ENCODE measurements at regions not wholly inside any gene's neighbourhood (a gene's known extent, or its start where the extent isn't known, plus 50 kb on each side); places are given as distances from the start of the nearest gene placed in this dataset.

GRCh38 chr11:7858006-7858405 is 61.3 kb upstream of the OR5P2 start:
- H3K4me3 Mint-ChIP-seq (ENCODE audit: unreplicated experiment), result no peak overlapping the region
- CTCF ChIA-PET, result interaction anchor here (0.6 to 1.4 kb wide), 4 partner anchors 34 to 1632 kb away, joined by 3 to 6 read pairs (median 4); partner anchors contain the start of gene EIF3F
- H3K27me3 Mint-ChIP-seq (ENCODE audit: insufficient read depth, unreplicated experiment), result no peaks in the 10 kb centered on the region
- no peak for TF ChIP-seq CTCF (IDR thresholded peaks at IDR 0.05; ENCODE audit: unreplicated experiment)
- POLR2A ChIA-PET, result interaction anchor here (1.1 kb wide), 1 partner anchor 15 kb away, joined by 3 read pairs; no protein-coding TSS in a partner anchor
- H3K9me3 Mint-ChIP-seq (ENCODE audit: unreplicated experiment), result no peaks in the 10 kb centered on the region
- BruUV-seq (replicated peaks), result no TSS peak
- intact Hi-C loops (cut with micrococcal nuclease), result no loop called here
- no peak overlapping the region for H3K27ac Mint-ChIP-seq (ENCODE audit: low read depth, unreplicated experiment)
- peaks cover 9% of the 10 kb centered on the region for H3K4me1 Mint-ChIP-seq (ENCODE audit: insufficient read depth, unreplicated experiment)
- no peaks in the 10 kb centered on the region for H3K36me3 Mint-ChIP-seq (ENCODE audit: insufficient read depth, unreplicated experiment)
- peak; percentile 23 for DNase-seq (ENCODE audit: unreplicated experiment)

GRCh38 chr11:7851391-7851790 is 54.6 kb upstream of the OR5P2 start:
- intact Hi-C loops (cut with micrococcal nuclease), result no loop called here
- no peak overlapping the region for H3K27ac Mint-ChIP-seq (ENCODE audit: low read depth, unreplicated experiment)
- H3K4me1 Mint-ChIP-seq (ENCODE audit: insufficient read depth, unreplicated experiment), result no peaks in the 10 kb centered on the region
- DNase-seq (ENCODE audit: unreplicated experiment), result peak; percentile 18
- H3K4me3 Mint-ChIP-seq (ENCODE audit: unreplicated experiment), result no peak overlapping the region
- H3K36me3 Mint-ChIP-seq (ENCODE audit: insufficient read depth, unreplicated experiment), result no peaks in the 10 kb centered on the region
- H3K27me3 Mint-ChIP-seq (ENCODE audit: insufficient read depth, unreplicated experiment), result no peaks in the 10 kb centered on the region
- POLR2A ChIA-PET, result no interaction called here
- TF ChIP-seq CTCF (IDR thresholded peaks at IDR 0.05; ENCODE audit: unreplicated experiment), result no peak
- CTCF ChIA-PET, result interaction anchor here (0.6 to 0.9 kb wide), 2 partner anchors 101 to 182 kb away, joined by 3 to 4 read pairs; no protein-coding TSS in a partner anchor
- no peaks in the 10 kb centered on the region for H3K9me3 Mint-ChIP-seq (ENCODE audit: unreplicated experiment)
- no TSS peak for BruUV-seq (replicated peaks)

- no peak for TF ChIP-seq CTCF (IDR thresholded peaks at IDR 0.05; ENCODE audit: unreplicated experiment)
- H3K36me3 Mint-ChIP-seq (ENCODE audit: insufficient read depth, unreplicated experiment), result no peaks in the 10 kb centered on the region
- no peaks in the 10 kb centered on the region for H3K9me3 Mint-ChIP-seq (ENCODE audit: unreplicated experiment)
- H3K27ac Mint-ChIP-seq (ENCODE audit: low read depth, unreplicated experiment), result no peak overlapping the region
- DNase-seq (ENCODE audit: unreplicated experiment), result no peak
- H3K27me3 Mint-ChIP-seq (ENCODE audit: insufficient read depth, unreplicated experiment), result no peaks in the 10 kb centered on the region
- H3K4me3 Mint-ChIP-seq (ENCODE audit: unreplicated experiment), result no peak overlapping the region
- intact Hi-C loops (cut with micrococcal nuclease), result no loop called here
- no TSS peak for BruUV-seq (replicated peaks)
- no peaks in the 10 kb centered on the region for H3K4me1 Mint-ChIP-seq (ENCODE audit: insufficient read depth, unreplicated experiment)
- CTCF ChIA-PET, result no interaction called here
- POLR2A ChIA-PET, result no interaction called here
These were observed 52.3 kb upstream of the OR5P2 start for GRCh38 chr11:7849018-7849417.
